Lung (tissue), 11 donors: ENCODE measurements at regions not wholly inside any gene's neighbourhood (a gene's known extent, or its start where the extent isn't known, plus 50 kb on each side); places are given as distances from the start of the nearest gene placed in this dataset.
A peak's percentile ranks its signal among the peaks of the same experiment; 100 is the strongest.

Experiments used
- ATAC-seq: fragments of 200-7000 bp; cut with Tn5 transposase; one replicate; pipeline ENCODE4 v1.9.1; 2020; ENCODE audit warnings: moderate number of reproducible peaks; ENCODE audit not compliant: insufficient read depth, low FRiP score
- DNase-seq, 3 donors: peaks; one replicate each; pipeline ENCODE4 v3.0.0-alpha.2; 2013 to 2017
- H3K27ac ChIP-seq, 2 donors: one replicate each; pipeline ENCODE4 v1.5.1; 2013; ENCODE audit warnings: mild to moderate bottlenecking in 2 of 2, moderate library complexity in 2 of 2, control low read depth in 1 of 2, inconsistent platforms in 1 of 2, low read depth in 1 of 2, low read length in 1 of 2
- H3K27me3 ChIP-seq, 3 donors: one replicate each; pipeline ENCODE4 v1.5.1; 2013; ENCODE audit warnings: low read length in 2 of 3; ENCODE audit not compliant: control insufficient read depth in 3 of 3, insufficient read depth in 3 of 3
- H3K36me3 ChIP-seq, 4 donors: one replicate each; pipeline ENCODE4 v1.5.1; 2013; ENCODE audit warnings: low read length in 4 of 4, mild to moderate bottlenecking in 1 of 4, moderate library complexity in 1 of 4; ENCODE audit not compliant: control insufficient read depth in 4 of 4, insufficient read depth in 4 of 4
- H3K4me1 ChIP-seq, 5 donors: one replicate each; pipeline ENCODE4 v1.5.1; 2013; ENCODE audit warnings: low read length in 5 of 5, mild to moderate bottlenecking in 2 of 5, moderate library complexity in 1 of 5; ENCODE audit not compliant: control insufficient read depth in 5 of 5, insufficient read depth in 5 of 5
- H3K4me3 ChIP-seq: one replicate; pipeline ENCODE4 v1.5.1; 2013; ENCODE audit warnings: mild to moderate bottlenecking, control low read depth, moderate library complexity
- H3K9ac ChIP-seq, 2 donors: one replicate each; pipeline ENCODE4 v1.5.1; 2013; ENCODE audit warnings: low read length in 2 of 2, control low read depth in 1 of 2; ENCODE audit not compliant: insufficient read depth in 1 of 2
- H3K9me3 ChIP-seq, 4 donors: one replicate each; pipeline ENCODE4 v1.5.1; 2013; ENCODE audit warnings: low read length in 3 of 4, mild to moderate bottlenecking in 1 of 4, moderate library complexity in 1 of 4; ENCODE audit not compliant: control insufficient read depth in 4 of 4, insufficient read depth in 3 of 4
- WGBS, 2 donors: extraction: QIAGEN DNeasy Blood & Tissue Kit; methylation state at CpG; one replicate each; pipeline ENCODE4 v1.1.7; 2013; 5-methylcytosine and 5-hydroxymethylcytosine counted together
- TF ChIP-seq, protein P1 (sequence below): IDR thresholded peaks from 2 replicates; pipeline ENCODE4 v1.5.1; 2012; ENCODE audit warnings: mild to moderate bottlenecking; ENCODE audit errors: control extremely low read depth, extremely low read depth
- donor health status: control.
- donor health status: control.
- donor health status: Bipolar disorder and iron deficiency.
- donor health status: healthy.
- donor health status: DM: yes; HTN: yes; CAD: no.

DNA sequence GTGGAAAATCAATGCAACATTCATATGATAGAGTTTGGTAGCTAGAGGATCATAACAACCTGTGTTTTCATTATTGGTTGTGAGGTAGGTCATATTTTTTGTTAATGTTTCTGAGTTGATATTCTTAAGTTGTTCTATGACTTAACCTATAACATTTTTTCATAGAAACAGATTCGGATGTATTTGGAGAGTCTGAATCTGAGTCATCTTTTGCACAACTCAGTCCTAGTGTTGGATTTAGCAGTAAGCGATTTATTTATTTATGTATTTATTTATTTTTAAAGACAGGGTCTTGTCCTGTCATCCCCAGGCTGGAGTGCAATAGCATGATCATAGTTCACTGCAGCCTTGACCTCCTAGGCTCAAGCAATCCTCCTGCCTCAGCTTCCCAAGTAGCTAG, 292.8 kb upstream of the ZNF717 start:
- WGBS, 2 donors = 73 to 91% methylated on average over 2 of the region's 2 CpGs
- TF ChIP-seq, protein P1, sequence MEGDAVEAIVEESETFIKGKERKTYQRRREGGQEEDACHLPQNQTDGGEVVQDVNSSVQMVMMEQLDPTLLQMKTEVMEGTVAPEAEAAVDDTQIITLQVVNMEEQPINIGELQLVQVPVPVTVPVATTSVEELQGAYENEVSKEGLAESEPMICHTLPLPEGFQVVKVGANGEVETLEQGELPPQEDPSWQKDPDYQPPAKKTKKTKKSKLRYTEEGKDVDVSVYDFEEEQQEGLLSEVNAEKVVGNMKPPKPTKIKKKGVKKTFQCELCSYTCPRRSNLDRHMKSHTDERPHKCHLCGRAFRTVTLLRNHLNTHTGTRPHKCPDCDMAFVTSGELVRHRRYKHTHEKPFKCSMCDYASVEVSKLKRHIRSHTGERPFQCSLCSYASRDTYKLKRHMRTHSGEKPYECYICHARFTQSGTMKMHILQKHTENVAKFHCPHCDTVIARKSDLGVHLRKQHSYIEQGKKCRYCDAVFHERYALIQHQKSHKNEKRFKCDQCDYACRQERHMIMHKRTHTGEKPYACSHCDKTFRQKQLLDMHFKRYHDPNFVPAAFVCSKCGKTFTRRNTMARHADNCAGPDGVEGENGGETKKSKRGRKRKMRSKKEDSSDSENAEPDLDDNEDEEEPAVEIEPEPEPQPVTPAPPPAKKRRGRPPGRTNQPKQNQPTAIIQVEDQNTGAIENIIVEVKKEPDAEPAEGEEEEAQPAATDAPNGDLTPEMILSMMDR = no peak
- H3K9me3 ChIP-seq = peaks cover 0 to 2% (median 0%) of the 10 kb centered on the region in 4 donors
- H3K27me3 ChIP-seq = no peaks in the 10 kb centered on the region
- no peak overlapping the region for H3K4me3 ChIP-seq
- no peak overlapping the region for H3K9ac ChIP-seq
- no peak for DNase-seq
- no peaks in the 10 kb centered on the region for H3K36me3 ChIP-seq
- no peak for ATAC-seq
- no peaks in the 10 kb centered on the region for H3K4me1 ChIP-seq
- H3K27ac ChIP-seq = no peak overlapping the region

DNA sequence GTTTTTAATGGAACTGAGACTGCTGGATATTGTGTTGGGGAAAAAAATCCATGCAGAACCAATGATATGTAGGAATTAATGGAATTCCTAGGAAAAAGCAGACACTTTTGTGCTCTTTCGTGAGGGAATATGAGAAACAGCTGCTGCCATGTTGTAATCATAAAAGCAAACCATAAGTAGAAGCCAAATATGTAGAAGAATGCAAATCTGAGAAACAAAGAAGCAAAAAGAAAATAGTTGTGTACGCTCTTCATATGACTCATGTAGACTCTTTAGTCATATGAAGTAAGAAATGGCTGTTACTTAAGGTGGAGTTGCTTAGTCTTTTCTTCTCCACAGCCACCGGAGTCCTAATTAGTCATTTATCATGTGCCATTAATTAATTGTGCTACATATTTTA, 298.6 kb upstream of the ZNF717 start:
- TF ChIP-seq, protein P1 = no peak
- H3K27me3 ChIP-seq = no peaks in the 10 kb centered on the region
- no peak overlapping the region for H3K4me3 ChIP-seq

DNA sequence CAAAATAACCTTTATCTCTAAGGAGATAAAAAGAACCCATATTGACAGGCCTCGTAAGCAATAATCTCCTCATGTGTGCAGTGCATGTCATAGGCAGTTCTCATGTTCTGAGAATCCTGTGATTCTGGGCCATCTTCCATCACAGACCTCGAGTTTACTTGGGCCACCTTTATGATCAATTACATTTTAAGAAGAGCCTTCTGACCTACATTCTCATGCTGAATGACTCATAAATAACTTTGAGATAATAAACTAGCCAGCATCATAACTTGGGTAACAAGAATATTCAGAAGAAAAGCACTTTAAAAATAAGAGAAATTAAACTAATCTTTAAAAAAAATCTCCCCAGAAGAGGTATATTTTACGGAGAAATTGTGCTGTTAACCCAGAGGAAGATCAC, 310.7 kb upstream of the ZNF717 start:
- Histone ChIP-seq H3K4me1 (no peaks in the 10 kb centered on the region), H3K36me3 (no peaks in the 10 kb centered on the region), H3K4me3 (no peak overlapping the region), H3K9me3 (peaks cover 0 to 1% (median 0%) of the 10 kb centered on the region in 4 donors), H3K27ac (no peak overlapping the region), H3K27me3 (no peaks in the 10 kb centered on the region), H3K9ac (no peak overlapping the region)
- no peak for ATAC-seq
- 71 to 81% methylated on average over 3 of the region's 3 CpGs for WGBS, 2 donors
- DNase-seq = no peak
- TF ChIP-seq, protein P1 = no peak

More for the DNA sequence above, 298.6 kb upstream of the ZNF717 start:
- Histone ChIP-seq H3K9ac (no peak overlapping the region), H3K27ac (no peak overlapping the region), H3K9me3 (no peaks in the 10 kb centered on the region), H3K36me3 (no peaks in the 10 kb centered on the region), H3K4me1 (no peaks in the 10 kb centered on the region)
- 75 to 83% methylated on average over 3 of the region's 3 CpGs for WGBS, 2 donors
- ATAC-seq = no peak
- peak in 2 of 3 donors; percentile 29 to 46 for DNase-seq
